HG02943 (cell line): ENCODE measurements at regions not wholly inside any gene's neighbourhood (a gene's known extent, or its start where the extent isn't known, plus 50 kb on each side); places are given as distances from the start of the nearest gene placed in this dataset.
A peak's percentile ranks its signal among the peaks of the same experiment; 100 is the strongest.

Experiments used
- ATAC-seq: cut with Tn5 transposase; IDR thresholded peaks from one replicate; pipeline ENCODE4 v1.9.1; 2021; ENCODE audit warnings: mild to moderate bottlenecking, low read depth, moderate library complexity; ENCODE audit not compliant: unreplicated experiment

DNA sequence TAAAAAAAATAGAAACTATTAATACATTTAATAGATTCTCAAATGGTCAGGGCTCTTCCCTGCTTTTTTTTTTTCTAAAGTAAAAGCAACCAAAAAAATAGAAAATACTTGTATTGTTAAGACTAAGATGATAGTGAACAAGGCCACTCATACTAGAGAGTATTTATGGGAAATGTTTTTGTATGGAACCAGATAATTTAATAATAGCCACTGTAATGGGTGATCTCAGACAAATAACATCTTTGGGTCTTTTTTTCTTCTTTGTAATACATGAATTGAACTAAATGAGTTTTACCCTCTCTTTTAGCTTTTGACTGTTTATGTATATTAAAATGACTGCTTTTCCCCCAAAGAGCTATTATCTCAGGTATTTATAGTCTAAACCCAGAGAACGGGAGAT, 92.1 kb upstream of the ELOVL6 start:
- no peak for ATAC-seq

DNA sequence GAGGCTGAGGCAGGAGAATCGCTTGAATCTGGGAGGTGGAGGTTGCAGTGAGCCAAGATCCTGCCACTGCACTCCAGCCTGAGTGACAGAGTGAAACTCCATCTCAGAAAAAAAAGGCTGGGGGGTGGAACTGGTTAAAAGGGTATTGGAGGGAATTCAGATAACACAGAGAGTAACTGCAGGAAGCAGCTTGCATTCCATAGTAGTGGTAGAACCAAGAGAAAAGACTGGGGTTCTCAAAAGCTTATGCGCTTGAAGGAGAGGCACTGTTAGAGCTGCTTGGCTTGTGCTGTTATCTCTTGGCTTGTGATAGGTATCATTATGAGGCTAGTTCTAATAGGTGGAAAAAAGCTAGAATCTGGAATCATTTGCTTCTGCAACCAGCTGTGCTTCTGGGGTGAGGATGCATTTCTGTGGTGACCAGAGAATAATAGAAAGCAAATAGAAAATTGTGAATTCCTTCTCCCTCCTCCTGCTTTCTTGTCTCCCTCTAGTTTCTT, 91.2 kb upstream of the ELOVL6 start:
- ATAC-seq = no peak

DNA sequence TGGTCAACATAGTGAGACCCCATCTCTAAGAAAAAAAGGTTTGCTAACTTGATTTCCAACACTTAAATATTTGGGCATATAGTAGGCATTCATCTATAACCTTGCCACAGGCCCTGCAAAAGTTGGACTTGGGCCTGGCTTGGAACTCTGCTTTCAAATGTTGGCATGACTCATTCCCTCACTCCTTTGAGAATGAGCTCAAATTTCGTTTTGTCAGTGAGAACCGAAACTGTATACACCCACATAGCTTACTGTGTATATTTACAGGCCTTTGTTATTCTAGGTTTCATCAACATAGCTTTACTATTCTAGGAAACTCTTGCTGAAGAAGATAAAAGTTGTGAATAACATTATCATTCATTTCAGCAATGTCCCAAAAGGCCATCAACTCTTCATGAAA, 88.7 kb upstream of the ELOVL6 start:
- peak; percentile 95 for ATAC-seq

DNA sequence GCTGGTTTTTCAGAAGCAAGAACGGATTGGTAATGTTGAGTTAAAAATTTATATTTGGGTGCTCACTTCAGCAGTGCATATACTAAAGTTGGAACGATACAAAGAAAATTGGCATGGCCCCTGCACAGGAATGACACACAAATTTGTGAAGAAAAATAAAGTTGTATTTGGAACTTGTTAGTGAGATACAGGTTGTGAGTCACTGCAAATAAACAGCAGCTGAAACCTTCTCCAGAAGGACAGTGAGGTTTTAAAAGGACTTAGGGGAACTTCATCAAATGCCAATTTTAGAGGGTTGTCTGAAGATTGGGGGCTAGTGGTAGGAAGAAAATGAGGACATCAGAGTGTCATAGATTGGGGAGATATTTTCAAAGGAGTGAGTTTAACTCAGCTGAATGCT, 79.7 kb upstream of the ELOVL6 start:
- ATAC-seq = no peak

DNA sequence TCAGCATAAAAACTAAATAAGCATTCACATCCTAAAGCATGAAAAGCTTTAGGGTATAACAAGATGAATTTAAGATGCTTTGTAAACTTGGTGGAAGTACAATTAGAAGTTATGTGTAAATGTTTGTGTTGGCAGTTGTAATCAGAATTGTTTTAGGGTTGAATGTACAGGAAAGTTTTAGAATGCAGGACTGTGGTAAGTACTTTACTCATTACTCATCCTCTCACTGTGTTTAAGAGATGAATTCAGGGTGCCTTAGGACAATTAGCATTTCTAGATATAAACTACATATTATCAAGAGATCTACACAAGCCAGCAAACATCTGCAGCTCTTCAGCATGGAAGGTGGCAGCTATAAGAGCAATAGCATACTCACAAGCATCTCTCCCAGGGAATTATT, 77.5 kb upstream of the ELOVL6 start:
- ATAC-seq = no peak

DNA sequence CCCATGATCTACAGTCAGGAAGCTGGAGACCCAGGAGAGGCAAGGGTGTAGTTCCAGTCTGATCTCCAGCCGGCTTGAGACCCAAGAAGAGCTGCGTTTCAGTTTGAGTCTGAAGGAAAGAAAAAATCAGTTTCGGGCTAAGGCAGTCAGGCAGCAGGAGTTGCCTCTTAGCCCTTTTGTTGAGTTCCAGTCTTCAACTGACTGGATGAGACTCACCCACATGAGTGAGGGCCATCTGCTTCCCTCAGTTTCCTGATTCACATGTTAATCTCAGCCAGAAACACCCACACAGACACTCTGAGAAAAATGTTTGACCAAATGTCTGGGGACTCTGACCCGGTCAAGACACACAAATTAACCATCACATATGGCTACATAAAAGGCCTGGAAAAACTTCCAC, 73.6 kb upstream of the ELOVL6 start:
- ATAC-seq = no peak

DNA sequence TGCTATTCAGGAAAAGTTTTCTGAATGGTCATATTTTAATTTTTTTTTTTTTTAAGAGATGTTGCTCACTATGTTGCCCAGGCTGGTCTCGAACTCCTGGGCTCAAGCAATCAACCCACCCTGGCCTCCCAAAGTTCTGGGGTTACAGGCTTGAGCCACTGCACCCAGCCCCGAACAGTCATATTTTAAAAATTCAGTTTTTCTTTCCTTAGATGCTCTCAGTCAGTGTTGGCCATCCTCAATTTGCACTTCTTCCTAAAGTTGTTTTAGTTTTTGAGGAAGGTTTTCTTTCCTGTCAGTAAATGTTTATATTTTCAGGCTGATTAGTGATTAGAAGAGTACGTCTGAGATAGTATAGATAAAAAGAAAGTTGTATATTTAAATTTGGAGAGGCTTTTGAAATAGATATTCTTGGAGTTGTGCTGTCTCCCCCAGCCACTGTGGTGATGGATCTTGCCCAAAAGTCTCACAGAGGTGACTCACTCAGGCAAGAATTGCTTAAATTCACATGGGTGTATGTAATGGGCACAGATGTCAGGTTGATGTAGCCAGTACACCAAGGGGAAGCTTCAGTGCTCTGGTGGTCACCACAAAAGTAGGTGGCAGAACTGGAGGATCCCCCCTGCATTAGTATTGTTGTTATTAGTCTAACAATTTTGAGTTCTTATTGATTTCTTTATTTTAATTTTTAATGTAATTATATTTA, 72.2 kb upstream of the ELOVL6 start:
- no peak for ATAC-seq

DNA sequence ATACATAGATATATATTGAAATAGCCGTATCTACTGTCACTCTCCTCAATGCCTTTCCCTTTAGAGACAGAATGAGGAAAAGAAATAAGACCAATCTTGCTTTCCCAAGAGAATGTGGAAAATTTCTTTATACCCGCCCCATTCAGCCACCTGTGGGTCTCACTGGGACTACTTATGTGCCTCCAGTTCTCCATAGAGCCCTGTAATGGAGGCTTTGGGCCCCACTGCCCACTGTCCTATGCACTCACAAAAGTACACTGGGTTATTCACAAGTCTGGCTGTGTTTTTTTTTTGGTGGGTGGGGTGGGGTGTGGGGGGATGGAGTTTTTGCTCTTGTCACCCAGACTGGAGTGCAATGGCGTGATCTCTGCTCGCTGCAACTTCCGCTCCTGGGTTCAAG, 70.4 kb upstream of the ELOVL6 start:
- no peak for ATAC-seq

DNA sequence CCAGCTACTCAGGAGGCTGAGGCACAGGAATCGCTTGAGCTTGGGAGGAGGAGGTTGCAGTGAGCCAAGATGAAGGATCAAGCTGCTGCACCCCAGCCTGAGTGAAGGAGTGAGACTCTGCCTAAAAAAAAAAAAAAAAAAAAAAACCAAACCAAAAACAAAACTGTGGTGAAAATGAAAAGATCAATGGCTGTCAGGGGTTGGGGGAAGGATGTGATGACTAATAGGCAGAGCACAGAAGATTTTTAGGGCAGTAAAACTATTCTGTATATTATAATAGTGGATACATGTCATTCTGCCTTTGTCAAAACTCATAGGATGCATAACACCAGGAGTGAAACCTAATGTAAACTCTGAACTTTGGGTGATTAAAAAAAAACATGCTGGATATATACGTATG, 69.9 kb upstream of the ELOVL6 start:
- ATAC-seq = no peak

DNA sequence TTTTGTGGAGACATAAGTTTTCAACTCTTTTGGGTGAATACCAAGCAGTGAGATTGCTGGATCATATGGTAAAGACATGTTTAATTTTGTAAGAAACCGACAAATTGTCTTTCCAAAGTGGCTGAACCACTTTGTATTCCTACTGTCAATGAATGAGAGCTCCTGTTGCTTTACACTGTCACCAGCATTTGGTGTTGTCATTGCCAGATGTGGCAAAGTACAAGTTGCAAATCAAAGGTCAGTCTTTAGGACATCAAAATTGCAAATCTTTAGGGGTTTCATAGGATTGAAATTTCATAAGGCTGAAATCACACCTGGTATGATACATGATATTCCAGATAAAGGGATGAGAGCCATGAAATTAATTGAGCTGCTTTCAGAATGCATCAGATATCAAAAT, 67.7 kb upstream of the ELOVL6 start:
- ATAC-seq = no peak

DNA sequence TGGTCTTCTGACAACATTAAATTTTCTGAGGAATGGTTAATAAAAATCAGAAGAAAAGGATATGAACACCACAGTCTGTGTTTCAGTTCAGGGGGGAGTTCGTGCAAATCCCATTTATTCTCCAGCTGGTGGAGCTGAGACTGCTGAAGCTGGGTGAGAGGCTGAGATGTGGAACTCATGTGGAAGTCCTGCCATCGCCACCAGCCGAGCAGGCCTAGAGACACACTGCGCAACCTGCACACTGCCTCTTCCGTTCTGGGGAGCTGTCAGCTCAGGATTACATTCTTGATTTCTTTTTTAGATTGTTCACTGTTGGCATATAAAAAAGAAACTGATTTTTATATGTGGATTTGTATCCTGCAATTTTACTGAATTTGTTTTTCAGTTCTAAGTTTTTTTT, 66.6 kb upstream of the ELOVL6 start:
- no peak for ATAC-seq

DNA sequence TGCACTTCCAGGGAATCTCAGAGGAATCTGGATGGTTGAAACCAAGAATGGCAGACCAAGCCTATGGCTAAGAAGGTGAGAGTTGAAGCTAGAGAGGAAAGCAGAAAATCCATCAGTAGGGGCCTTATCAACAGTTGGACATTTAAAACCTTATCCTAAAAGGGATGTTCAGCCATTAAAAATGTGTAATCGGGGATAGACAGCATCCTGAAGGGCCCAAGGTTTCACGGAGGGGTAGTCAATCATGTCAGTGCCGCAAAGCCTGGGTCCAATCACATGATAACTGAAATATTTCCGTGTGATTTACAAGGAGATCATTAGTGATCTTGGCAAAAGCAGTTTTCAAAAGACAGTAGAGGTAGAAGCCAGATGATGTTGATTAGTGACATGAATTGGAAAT, 61.9 kb upstream of the ELOVL6 start:
- ATAC-seq = no peak

DNA sequence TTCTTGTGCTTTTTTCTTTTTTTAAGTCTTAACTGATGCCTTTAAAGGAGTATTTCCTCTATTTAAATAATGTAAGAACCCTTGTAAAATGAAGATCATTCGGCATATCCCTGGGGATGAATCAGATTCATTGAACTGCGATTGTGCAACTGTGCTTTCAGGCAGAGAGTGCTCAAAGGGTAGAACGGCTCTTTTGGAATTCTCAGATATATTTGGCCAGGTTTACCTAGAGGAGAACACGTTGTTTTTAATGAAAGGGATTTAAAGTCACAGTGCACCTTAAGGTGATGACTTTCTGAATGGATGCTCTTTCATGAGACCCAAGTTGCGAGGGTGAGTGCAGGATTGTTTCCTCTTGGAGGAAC, 51.6 kb upstream of the ELOVL6 start:
- no peak for ATAC-seq

DNA sequence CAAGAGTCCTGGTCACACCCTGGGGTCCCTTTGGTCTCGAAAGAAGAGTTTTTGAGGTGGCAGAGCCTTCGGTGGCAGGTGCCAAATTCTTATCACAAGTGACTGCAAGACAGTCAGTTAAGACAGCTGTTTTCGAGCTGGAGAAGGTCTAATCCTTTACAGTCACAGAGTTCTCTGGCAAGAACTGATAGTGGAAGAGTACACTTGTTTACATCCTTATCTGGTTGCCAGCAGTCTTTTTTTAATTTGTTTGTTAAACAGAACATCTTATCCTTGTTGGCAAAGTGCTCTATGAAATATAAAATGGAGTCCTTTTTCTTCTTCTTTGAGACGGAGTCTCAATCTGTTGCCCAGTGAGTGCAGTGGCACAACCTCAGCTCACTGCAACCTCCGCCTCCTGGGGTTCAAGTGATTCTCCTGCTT, 50.4 kb upstream of the ELOVL6 start:
- no peak for ATAC-seq
